HG03025 (cell line): ENCODE measurements at regions not wholly inside any gene's neighbourhood (a gene's known extent, or its start where the extent isn't known, plus 50 kb on each side); places are given as distances from the start of the nearest gene placed in this dataset.

Source experiments
- ATAC-seq: cut with Tn5 transposase; IDR thresholded peaks from one replicate; pipeline ENCODE4 v1.9.1; 2021; ENCODE audit warnings: mild to moderate bottlenecking, moderate library complexity; ENCODE audit not compliant: unreplicated experiment, low FRiP score

GRCh38 chr20:22264917-22265316 is 319.5 kb downstream of the FOXA2 start:
- no peak for ATAC-seq

DNA sequence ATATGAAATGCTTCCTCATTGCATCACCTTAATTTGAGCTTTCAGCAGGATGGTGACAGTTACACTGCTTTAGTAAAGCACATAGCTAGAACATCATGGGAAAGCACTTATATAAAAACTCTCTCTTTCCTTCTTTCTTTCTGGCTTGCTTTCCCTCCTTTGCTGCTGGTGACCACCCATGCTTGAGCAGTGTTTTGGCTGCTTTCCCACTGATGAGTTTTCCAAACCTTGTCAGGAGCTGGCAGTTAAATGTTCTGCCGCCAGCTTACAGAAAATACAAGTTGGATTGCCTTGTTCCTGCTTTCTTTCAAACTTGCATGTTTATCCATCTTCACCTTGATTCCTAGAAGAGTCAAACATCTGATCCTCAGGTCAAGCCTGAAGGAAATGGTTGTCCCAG is 323.9 kb downstream of the FOXA2 start:
- ATAC-seq = no peak

GRCh38 chr20:22257912-22258311 is 326.5 kb downstream of the FOXA2 start:
- ATAC-seq = no peak

- ATAC-seq = no peak
Measured at GRCh38 chr20:22248051-22248667, 336.2 kb downstream of the FOXA2 start.

- ATAC-seq = no peak
Measured at GRCh38 chr20:22245139-22245538, 339.2 kb downstream of the FOXA2 start.

DNA sequence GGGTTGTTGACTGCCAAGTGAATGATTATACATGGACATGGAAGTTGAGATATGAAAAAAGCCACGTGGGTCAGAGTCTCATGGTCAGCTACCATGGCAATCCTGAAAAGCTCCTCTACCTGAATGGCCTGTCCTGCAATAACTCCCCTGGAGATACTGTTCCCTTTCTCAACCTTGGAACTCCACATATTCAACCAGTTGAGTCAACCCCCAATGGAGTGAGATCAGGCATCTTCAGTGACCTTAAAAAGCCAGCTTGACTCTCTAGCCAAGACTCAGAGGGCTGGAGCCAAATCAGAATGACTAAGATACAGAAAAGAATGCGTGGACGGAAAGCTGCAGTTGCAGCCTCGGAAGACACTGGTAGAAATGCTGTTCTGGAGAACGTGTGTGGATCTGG is 341.3 kb downstream of the FOXA2 start:
- no peak for ATAC-seq

DNA sequence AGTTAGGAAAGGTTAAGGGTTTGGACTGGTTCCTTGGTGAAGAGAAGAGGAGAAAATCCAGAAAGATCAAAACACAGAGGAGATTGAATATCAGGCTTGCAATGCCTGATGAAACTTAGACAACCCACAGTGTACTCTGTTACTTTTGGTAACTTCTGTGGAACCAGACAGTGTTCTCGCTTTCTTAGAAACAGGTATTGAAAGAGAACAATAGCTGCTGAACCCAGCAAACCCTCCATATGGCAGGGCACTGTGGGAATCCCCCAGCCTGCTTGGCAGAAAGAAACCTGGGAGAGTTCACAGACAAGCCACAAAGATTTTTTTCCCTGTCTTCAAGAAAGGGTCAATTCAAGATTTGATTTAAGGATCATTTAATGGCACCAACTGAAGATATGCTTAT is 342.8 kb downstream of the FOXA2 start:
- ATAC-seq = no peak

- no peak for ATAC-seq
Measured at GRCh38 chr20:22232923-22233322, 351.4 kb downstream of the FOXA2 start.

- ATAC-seq = no peak
Measured at GRCh38 chr20:22232473-22232872, 351.9 kb downstream of the FOXA2 start.

- no peak for ATAC-seq
Measured at GRCh38 chr20:22226849-22227700, 357.3 kb downstream of the FOXA2 start.

GRCh38 chr20:22223236-22223635 is 361.1 kb downstream of the FOXA2 start:
- ATAC-seq = no peak

- no peak for ATAC-seq
Measured at GRCh38 chr20:22217712-22218352, 366.5 kb downstream of the FOXA2 start.

DNA sequence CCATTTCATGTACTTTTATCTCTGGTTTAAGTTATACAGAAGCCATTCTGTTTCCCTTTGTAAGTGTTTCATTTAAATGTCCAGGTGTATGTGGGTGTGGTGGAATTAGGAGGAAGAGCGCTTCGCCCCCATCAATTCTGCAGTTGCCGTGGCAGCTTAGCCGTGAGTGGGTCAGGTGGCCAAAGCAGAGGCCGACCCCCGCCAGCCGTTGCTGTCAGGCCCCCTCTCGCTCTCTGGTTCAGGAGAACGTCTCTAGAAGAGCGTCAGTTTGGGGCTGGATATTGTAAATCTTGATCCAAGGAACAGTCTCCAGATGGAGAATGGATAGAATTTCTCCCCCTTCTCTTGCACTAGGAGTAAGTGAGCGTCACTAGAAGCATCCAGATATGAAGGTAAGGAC is 367.4 kb downstream of the FOXA2 start:
- ATAC-seq = no peak

GRCh38 chr20:22214296-22214695 is 370.1 kb downstream of the FOXA2 start:
- ATAC-seq = no peak

DNA sequence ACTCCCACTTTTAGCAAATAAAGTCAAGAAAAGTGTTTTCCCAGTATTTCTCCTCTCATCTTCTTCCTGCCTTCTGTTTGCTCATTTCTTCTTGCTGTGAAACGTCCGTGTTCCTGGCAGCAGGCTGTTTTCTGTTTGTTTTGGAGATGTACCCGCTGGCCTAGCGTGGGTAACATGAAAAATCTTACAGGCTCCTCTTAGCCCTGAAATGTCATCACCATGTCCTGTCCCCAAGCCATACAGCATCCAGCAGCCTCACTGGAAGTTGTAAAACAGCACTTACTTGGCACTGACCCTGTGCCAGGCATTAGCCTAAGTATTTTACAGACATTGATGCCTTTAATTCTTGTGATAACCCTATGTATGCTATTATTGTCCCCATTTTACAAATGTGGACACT is 371.1 kb downstream of the FOXA2 start:
- no peak for ATAC-seq

GRCh38 chr20:22207280-22207679 is 377.1 kb downstream of the FOXA2 start:
- ATAC-seq = no peak

DNA sequence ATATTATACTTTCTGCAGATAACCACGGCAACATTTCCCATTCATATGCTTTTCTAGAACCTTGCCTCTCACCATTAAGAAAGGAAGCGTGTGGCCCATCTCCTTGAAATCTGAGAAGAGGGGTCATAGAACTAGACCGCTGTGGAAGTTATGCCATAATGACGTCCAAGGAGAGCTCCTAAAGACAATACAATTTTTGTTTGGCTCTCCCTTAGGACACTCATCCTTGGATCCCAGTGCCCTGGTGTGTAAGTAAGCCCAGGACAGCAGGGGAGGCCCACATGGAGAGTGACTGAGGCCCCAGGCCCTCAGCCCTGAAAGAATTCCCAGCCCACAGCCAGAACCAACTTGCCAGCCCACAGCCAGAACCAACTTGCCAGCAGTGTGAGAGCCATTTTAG is 379.6 kb downstream of the FOXA2 start:
- ATAC-seq = no peak

DNA sequence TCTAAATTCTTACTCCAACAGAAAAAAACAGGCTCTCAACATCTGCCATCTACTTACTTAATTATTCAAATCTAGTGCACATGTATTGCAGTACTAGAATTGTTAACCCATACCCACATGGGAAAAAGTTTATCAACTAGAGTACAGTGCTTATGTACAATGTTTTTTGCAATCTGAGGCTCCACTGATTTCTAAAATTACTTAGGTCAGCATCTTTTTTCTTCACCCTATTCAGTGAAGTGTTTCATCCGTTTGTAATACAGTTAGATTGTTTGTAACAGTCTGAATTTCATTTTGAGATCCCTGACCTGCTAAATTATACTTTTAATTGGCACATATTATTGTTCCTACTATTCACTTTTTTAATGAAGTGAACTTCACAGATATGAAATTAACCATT is 402.2 kb downstream of the FOXA2 start:
- ATAC-seq = no peak

DNA sequence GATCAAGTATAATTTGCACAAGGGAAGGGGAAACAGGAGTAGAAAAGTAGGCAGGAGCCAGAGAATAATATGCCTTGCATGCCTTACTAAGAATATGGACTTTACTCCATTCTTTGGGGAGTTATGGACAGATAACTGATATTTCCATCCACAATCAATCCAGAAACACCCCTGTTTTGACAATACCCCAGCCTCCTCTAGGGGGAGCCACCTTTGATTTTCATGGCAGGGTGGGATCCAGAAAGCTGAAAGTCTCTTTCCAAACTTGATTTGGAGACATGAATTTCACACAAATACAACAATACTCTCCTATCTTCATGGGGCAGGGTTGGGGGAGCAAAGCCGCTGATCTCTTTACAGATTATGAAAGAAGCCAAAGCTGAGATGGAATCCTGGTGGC is 404.1 kb downstream of the FOXA2 start:
- ATAC-seq = no peak

DNA sequence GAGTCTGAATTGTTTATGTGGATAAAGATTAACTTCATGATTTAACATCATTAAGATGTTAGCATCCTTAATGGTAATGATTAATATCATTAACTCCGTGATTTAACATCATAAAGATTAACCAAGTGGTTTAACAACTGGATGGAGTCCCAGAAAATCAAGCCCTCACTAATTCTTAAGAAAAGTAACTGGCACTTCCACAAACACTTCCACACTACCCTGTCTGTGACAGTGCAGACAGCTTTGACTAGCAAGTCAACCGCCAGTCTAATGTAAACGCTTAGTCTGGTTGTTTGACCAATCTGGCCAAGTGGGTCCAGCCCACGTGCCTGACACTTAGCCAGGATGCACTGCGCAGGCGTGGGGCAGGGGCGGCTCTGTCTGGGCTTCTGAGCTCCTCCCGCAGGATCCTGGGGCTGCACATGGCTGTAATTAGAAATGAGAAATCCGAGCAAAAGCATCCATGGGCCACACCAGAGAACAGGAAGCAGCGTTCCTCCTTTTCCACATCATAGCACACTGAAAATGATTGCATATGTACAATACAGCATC is 424.2 kb downstream of the FOXA2 start:
- ATAC-seq = no peak

DNA sequence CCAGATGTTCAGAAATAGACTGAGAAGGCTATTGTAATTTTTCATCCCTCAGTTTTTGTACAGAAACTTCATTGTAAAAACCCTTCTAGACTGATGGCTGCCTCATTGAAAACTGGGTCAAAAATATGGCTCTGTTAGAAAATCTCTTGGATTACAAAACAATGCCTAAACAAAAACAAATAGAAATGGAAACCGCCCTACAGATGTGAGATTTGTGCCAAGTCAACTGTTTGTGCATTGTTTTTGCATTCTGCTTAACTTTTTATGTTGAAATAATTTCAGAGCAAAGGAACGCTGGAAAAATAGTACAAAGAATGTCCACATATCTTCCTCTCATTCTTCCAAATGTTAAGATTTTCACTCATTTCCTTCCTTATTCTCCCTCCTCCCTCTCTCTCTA is 425.1 kb downstream of the FOXA2 start:
- no peak for ATAC-seq
